ENCODE measurements at regions not wholly inside any gene's neighbourhood (a gene's known extent, or its start where the extent isn't known, plus 50 kb on each side); places are given as distances from the start of the nearest gene placed in this dataset.
"Not testable (repeated sequence)": the region's sequence is repeated elsewhere in the genome, so short reads cannot be mapped to it uniquely, and the experiment has no call there.

- TF ChIP-seq CTCF (IDR thresholded peaks at IDR 0.05) (no peak), POLR2A (IDR thresholded peaks at IDR 0.05) (no peak)
These were observed 379.5 kb downstream of the GLRX3 start for GRCh38 chr10:130515670-130516069.

GRCh38 chr10:130516141-130516735, 380.0 kb downstream of the GLRX3 start:
- 65% methylated on average over 2 of the region's 4 CpGs for WGBS (ENCODE audit: insufficient coverage, low coverage, low lambda C conversion rate, missing lambda C conversion rate)
- no peaks in the 10 kb centered on the region for H3K9me3 ChIP-seq
- ATAC-seq = no peak

More at GRCh38 chr10:130515670-130516069, 379.5 kb downstream of the GLRX3 start:
- Histone ChIP-seq H3K9me3 (no peaks in the 10 kb centered on the region), H3K27me3 (no peaks in the 10 kb centered on the region), H3K27ac (no peak overlapping the region), H3K4me1 (no peaks in the 10 kb centered on the region), H3K36me3 (no peaks in the 10 kb centered on the region), H3K4me3 (no peak overlapping the region)
- intact Hi-C loops (cut with DNase I) = no loop called here
- no peak for ATAC-seq
- DNase-seq = no peak
- WGBS (ENCODE audit: insufficient coverage, low coverage, low lambda C conversion rate, missing lambda C conversion rate) = 51% methylated on average over 5 of the region's 6 CpGs

GRCh38 chr10:130518921-130519320, 382.7 kb downstream of the GLRX3 start:
- ATAC-seq; H3K27me3 ChIP-seq; H3K4me1 ChIP-seq; H3K36me3 ChIP-seq; DNase-seq; H3K9me3 ChIP-seq; H3K27ac ChIP-seq; intact Hi-C loops (cut with DNase I); H3K4me3 ChIP-seq: not testable (repeated sequence)
- 86% methylated on average over 4 of the region's 13 CpGs for WGBS (ENCODE audit: insufficient coverage, low coverage, low lambda C conversion rate, missing lambda C conversion rate)

More at GRCh38 chr10:130516141-130516735, 380.0 kb downstream of the GLRX3 start:
- H3K4me3 ChIP-seq = no peak overlapping the region
- H3K27ac ChIP-seq = no peak overlapping the region
- H3K36me3 ChIP-seq = no peaks in the 10 kb centered on the region
- intact Hi-C loops (cut with DNase I) = no loop called here
- no peak for TF ChIP-seq POLR2A (IDR thresholded peaks at IDR 0.05)
- TF ChIP-seq CTCF (IDR thresholded peaks at IDR 0.05) = no peak
- DNase-seq = no peak
- no peaks in the 10 kb centered on the region for H3K4me1 ChIP-seq
- no peaks in the 10 kb centered on the region for H3K27me3 ChIP-seq

- TF ChIP-seq CTCF (IDR thresholded peaks at IDR 0.05) = no peak
- no peak for TF ChIP-seq POLR2A (IDR thresholded peaks at IDR 0.05)
- H3K9me3 ChIP-seq = no peaks in the 10 kb centered on the region
- no peaks in the 10 kb centered on the region for H3K36me3 ChIP-seq
- H3K4me3 ChIP-seq = no peak overlapping the region
- ATAC-seq (no peak), DNase-seq (no peak)
- no peaks in the 10 kb centered on the region for H3K4me1 ChIP-seq
- no peaks in the 10 kb centered on the region for H3K27me3 ChIP-seq
- H3K27ac ChIP-seq = no peak overlapping the region
- intact Hi-C loops (cut with DNase I) = no loop called here
- WGBS (ENCODE audit: insufficient coverage, low coverage, low lambda C conversion rate, missing lambda C conversion rate) = 61% methylated on average over 9 of the region's 9 CpGs
These were observed 383.6 kb downstream of the GLRX3 start for GRCh38 chr10:130519791-130520190.

- H3K4me1 ChIP-seq = no peaks in the 10 kb centered on the region
- DNase-seq = no peak
- TF ChIP-seq POLR2A (IDR thresholded peaks at IDR 0.05) = no peak
- TF ChIP-seq CTCF (IDR thresholded peaks at IDR 0.05) = no peak
- intact Hi-C loops (cut with DNase I) = no loop called here
- H3K4me3 ChIP-seq = no peak overlapping the region
- H3K27me3 ChIP-seq = no peaks in the 10 kb centered on the region
- no peak overlapping the region for H3K27ac ChIP-seq
- WGBS (ENCODE audit: insufficient coverage, low coverage, low lambda C conversion rate, missing lambda C conversion rate) = 33% methylated on average over 1 of the region's 11 CpGs
- H3K9me3 ChIP-seq = no peaks in the 10 kb centered on the region
- ATAC-seq = no peak
- no peaks in the 10 kb centered on the region for H3K36me3 ChIP-seq
These were observed 395.1 kb downstream of the GLRX3 start for GRCh38 chr10:130531312-130531711.

Measured in right lobe of liver (tissue), 6 donors.